ENCODE measurements at regions not wholly inside any gene's neighbourhood (a gene's known extent, or its start where the extent isn't known, plus 50 kb on each side); places are given as distances from the start of the nearest gene placed in this dataset.

DNA sequence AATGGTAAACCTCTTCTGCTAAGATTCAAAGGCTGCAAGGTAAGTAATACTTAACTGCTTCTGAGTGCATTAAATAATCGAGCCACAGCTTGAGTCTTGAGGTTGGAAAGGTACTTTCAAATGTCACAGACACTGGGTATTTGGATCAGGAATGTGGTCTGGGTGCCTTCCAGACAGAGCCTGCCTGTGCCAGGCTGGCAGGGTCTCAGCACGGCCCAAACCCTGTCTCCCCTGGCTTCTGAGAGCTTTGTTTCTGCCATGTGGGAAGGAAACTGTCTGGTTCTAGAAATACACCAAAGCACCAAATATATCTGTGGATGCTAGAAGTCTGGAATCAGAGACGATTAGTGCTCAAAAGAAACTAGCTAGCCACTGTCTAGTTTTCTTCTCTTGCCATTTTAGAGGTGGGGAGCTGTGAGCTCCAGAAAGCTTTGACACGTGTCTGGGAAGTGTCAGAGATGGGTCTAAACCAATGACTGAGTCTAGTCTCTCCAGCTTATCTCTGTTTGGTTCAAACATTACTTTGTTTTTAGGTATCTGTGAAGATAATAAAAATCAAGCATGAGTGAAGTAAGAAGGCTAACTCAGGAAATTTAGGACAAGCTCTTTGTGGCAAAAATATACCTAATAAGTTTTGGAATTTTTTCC lies 162.8 kb downstream of the CYP26A1 start:
- no peaks in the 10 kb centered on the region for H3K36me3 ChIP-seq (ENCODE audit: control insufficient read depth, insufficient read depth, low read length)
- H3K4me1 ChIP-seq (ENCODE audit: control insufficient read depth, insufficient read depth, low read length), result peaks cover 6% of the 10 kb centered on the region; the same call in 1 of the 2 replicates
- H3K27me3 ChIP-seq (ENCODE audit: control insufficient read depth, insufficient read depth, low read length), result no peaks in the 10 kb centered on the region
- no peak overlapping the region for H3K27ac ChIP-seq (ENCODE audit: low read depth, low read length)
- H3K9ac ChIP-seq (ENCODE audit: low read depth, low read length), result no peak overlapping the region
- no peak overlapping the region for H3K4me3 ChIP-seq (ENCODE audit: low read depth, low read length)
- no peaks in the 10 kb centered on the region for H3K9me3 ChIP-seq (ENCODE audit: control insufficient read depth, insufficient read depth, low read length)

DNA sequence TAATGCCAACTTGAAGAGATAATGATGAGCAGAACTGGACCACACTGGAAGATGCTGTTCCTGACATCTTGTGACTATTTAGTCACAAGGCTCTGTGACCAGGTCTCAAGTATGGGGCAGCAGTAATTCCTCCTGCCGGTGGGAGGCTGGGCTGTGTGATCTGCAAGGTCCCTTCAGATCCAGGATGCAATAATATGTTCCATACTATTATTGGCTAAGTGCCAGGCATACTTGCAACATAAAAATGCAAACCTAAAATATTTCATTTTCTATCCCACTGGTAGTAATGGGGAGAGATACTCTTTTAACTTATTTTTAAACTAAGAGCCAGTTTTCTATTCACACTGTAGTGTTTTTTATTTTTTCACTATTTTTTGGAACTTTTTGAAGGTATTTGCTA lies 171.5 kb downstream of the CYP26A1 start:
- no peak overlapping the region for H3K9ac ChIP-seq (ENCODE audit: low read depth, low read length)
- no peaks in the 10 kb centered on the region for H3K36me3 ChIP-seq (ENCODE audit: control insufficient read depth, insufficient read depth, low read length)
- no peak overlapping the region for H3K27ac ChIP-seq (ENCODE audit: low read depth, low read length)
- no peaks in the 10 kb centered on the region for H3K4me1 ChIP-seq (ENCODE audit: control insufficient read depth, insufficient read depth, low read length)
- H3K27me3 ChIP-seq (ENCODE audit: control insufficient read depth, insufficient read depth, low read length), result no peaks in the 10 kb centered on the region
- H3K4me3 ChIP-seq (ENCODE audit: low read depth, low read length), result no peak overlapping the region
- H3K9me3 ChIP-seq (ENCODE audit: control insufficient read depth, insufficient read depth, low read length), result no peaks in the 10 kb centered on the region

DNA sequence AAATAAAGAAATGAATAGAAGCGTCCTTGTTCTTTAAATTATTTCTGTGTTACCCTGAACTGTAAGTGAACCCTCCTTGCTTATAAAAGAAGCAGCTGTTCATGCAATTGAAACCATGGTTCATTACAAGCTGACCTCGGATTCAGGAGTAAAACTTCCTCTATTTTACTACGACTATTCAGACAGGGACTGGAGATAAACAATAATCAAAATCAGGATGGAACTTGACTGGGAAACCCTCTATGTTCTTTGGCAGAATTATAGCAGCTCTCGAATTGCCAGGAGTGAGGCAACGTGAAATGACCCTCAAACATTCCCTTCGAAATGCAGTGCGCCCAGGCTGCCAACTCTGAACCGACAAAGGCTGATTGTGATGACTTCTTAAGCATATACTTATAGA lies 172.1 kb downstream of the CYP26A1 start:
- Histone ChIP-seq H3K4me3 (ENCODE audit: low read depth, low read length) (no peak overlapping the region), H3K36me3 (ENCODE audit: control insufficient read depth, insufficient read depth, low read length) (no peaks in the 10 kb centered on the region), H3K4me1 (ENCODE audit: control insufficient read depth, insufficient read depth, low read length) (no peaks in the 10 kb centered on the region), H3K27me3 (ENCODE audit: control insufficient read depth, insufficient read depth, low read length) (no peaks in the 10 kb centered on the region), H3K9ac (ENCODE audit: low read depth, low read length) (no peak overlapping the region), H3K9me3 (ENCODE audit: control insufficient read depth, insufficient read depth, low read length) (no peaks in the 10 kb centered on the region), H3K27ac (ENCODE audit: low read depth, low read length) (no peak overlapping the region)

DNA sequence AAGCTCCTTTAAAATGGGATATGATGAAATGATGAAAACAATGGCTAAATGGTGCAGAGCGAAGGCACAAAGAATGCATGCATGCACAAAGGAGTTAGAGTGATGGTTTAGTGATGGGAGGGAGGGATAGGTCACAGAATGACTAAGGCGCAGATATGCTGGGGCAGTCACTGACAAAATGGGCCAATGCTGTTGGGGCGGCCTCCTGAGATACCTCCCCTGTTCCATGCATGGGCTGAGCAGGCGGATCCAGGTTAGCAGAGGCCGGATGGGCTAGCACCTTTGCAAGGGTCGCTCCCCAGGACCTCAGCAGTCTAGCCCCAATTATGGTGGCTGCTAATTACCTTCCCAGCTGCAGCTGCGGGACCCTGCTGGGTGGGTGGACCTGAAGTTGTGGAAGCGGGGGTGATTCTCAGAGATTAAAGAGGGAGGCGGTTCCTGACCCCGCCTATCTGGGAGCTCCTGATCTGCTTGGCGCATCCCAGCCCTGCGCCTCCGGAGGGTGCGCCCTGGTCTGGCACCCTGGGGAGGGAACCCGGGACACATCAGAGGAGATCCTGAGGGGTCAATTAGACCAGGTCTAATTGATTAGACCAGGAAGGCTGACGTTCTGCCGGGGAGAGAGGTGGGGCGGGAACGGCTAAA lies 175.0 kb downstream of the CYP26A1 start:
- Histone ChIP-seq H3K36me3 (ENCODE audit: control insufficient read depth, insufficient read depth, low read length) (no peaks in the 10 kb centered on the region), H3K27ac (ENCODE audit: low read depth, low read length) (no peak overlapping the region), H3K9me3 (ENCODE audit: control insufficient read depth, insufficient read depth, low read length) (no peaks in the 10 kb centered on the region), H3K9ac (ENCODE audit: low read depth, low read length) (no peak overlapping the region), H3K27me3 (ENCODE audit: control insufficient read depth, insufficient read depth, low read length) (no peaks in the 10 kb centered on the region), H3K4me3 (ENCODE audit: low read depth, low read length) (no peak overlapping the region), H3K4me1 (ENCODE audit: control insufficient read depth, insufficient read depth, low read length) (peaks cover 4% of the 10 kb centered on the region)

DNA sequence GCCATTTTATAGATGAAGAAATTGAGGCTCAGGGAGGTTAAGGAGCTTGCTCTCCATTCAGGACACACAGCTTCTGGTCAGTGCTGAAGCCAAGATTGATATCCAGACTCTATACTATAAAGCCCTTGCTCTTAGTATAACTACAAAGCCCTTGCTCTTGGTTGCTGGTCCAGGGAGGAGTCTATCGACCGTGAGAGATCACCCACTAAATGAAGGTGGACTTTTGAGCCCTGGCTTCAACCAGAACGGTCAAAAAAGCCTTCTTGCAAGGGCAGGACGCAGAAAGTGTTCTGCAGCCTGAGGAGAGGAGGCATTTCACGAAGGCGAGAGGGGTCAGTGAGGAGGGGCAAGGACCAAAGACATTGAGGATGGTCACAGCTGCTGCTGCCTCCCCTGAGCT lies 176.3 kb downstream of the CYP26A1 start:
- H3K9me3 ChIP-seq (ENCODE audit: control insufficient read depth, insufficient read depth, low read length), result no peaks in the 10 kb centered on the region
- no peak overlapping the region for H3K4me3 ChIP-seq (ENCODE audit: low read depth, low read length)
- no peaks in the 10 kb centered on the region for H3K36me3 ChIP-seq (ENCODE audit: control insufficient read depth, insufficient read depth, low read length)
- H3K4me1 ChIP-seq (ENCODE audit: control insufficient read depth, insufficient read depth, low read length), result peaks cover 4% of the 10 kb centered on the region
- no peak overlapping the region for H3K9ac ChIP-seq (ENCODE audit: low read depth, low read length)
- no peak overlapping the region for H3K27ac ChIP-seq (ENCODE audit: low read depth, low read length)
- H3K27me3 ChIP-seq (ENCODE audit: control insufficient read depth, insufficient read depth, low read length), result no peaks in the 10 kb centered on the region

DNA sequence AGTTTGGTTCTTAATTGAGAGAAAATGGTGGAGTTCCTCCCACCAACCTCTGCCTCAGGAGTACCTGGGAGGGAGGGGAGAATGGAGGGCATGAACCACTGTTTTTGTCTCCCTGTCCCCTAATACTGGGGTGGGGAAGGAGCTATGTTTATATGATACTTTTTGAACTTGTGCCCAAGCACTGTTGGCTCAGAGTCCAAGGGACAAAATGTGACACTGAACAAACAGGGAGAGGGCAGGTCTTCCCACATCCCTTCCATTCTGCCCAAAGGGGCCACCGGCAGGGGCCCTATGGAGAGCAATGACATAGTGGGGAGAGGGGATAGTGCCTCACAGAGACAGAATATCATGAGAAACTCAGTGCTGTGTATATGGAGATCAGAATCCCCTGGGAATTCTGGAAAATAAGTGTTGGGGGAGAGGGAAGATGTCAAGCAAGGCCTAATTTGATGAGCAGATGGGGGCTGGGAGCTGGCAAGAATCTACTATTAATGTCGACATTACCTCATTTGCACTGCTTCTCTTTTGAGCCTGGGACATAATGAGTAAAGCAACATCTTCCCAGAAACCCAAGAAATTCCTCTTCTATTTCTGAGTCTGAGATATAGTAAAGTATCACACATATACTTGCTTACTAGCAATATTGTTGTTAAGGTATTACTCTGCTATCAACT lies 180.6 kb downstream of the CYP26A1 start:
- Histone ChIP-seq H3K9me3 (ENCODE audit: control insufficient read depth, insufficient read depth, low read length) (no peaks in the 10 kb centered on the region), H3K9ac (ENCODE audit: low read depth, low read length) (no peak overlapping the region), H3K27ac (ENCODE audit: low read depth, low read length) (no peak overlapping the region), H3K27me3 (ENCODE audit: control insufficient read depth, insufficient read depth, low read length) (no peaks in the 10 kb centered on the region), H3K4me3 (ENCODE audit: low read depth, low read length) (no peak overlapping the region), H3K4me1 (ENCODE audit: control insufficient read depth, insufficient read depth, low read length) (peaks cover 4% of the 10 kb centered on the region), H3K36me3 (ENCODE audit: control insufficient read depth, insufficient read depth, low read length) (no peaks in the 10 kb centered on the region)

DNA sequence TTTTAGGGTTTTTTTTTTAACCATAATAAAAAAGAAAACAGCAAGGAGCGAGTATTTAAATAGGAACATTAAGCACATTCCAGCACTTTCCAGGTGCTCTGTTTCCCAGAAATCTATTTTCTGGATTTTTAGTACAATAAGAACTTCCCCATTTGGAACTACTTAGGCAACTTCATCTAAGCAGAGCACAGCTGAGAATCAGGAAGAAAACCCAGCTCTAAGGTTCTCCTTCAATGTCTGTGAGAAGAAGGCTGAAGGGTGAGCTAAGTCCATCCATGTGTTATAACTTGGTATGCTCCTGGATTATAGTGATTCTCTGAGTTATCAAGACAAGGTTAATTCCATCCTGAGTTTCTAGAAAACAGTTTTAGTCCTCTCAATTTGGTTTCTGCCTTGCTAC lies 181.9 kb downstream of the CYP26A1 start:
- Histone ChIP-seq H3K4me1 (ENCODE audit: control insufficient read depth, insufficient read depth, low read length) (peaks cover 4% of the 10 kb centered on the region), H3K9ac (ENCODE audit: low read depth, low read length) (no peak overlapping the region), H3K36me3 (ENCODE audit: control insufficient read depth, insufficient read depth, low read length) (no peaks in the 10 kb centered on the region), H3K27ac (ENCODE audit: low read depth, low read length) (no peak overlapping the region), H3K27me3 (ENCODE audit: control insufficient read depth, insufficient read depth, low read length) (no peaks in the 10 kb centered on the region), H3K4me3 (ENCODE audit: low read depth, low read length) (no peak overlapping the region), H3K9me3 (ENCODE audit: control insufficient read depth, insufficient read depth, low read length) (no peaks in the 10 kb centered on the region)
